HS-27A (cell line): ENCODE measurements at regions not wholly inside any gene's neighbourhood (a gene's known extent, or its start where the extent isn't known, plus 50 kb on each side); places are given as distances from the start of the nearest gene placed in this dataset.
"Not testable (repeated sequence)": the region's sequence is repeated elsewhere in the genome, so short reads cannot be mapped to it uniquely, and the experiment has no call there.

Experiments
- DNase-seq: peaks from one replicate; pipeline ENCODE4 v3.0.0-alpha.2; 2012; ENCODE audit warnings: low read depth, missing footprints

GRCh38 chr5:54884195-54884536 lies 101.2 kb downstream of the ESM1 start:
- DNase-seq, result no peak

GRCh38 chr5:54883374-54884194 lies 101.8 kb downstream of the ESM1 start:
- DNase-seq, result no peak

DNA sequence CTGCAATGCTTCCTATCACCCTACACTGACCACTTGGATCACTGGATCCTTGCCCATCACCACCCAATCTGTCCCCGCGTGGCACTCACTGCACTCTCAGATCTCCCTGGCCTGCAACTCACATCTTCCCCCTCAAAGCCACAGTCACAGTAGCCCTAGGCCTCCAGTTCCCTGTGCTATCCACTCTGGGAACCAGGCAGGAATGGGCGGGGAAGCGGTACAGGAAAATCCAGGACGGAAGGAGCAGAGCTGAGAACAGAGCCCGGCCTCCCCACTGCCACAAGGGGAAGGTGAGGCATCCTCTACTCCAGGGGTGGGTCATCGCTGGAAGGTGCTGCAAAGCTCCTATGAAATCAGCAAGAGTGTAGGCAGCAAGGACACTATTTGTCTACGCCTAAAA lies 102.6 kb downstream of the ESM1 start:
- DNase-seq, result no peak

DNA sequence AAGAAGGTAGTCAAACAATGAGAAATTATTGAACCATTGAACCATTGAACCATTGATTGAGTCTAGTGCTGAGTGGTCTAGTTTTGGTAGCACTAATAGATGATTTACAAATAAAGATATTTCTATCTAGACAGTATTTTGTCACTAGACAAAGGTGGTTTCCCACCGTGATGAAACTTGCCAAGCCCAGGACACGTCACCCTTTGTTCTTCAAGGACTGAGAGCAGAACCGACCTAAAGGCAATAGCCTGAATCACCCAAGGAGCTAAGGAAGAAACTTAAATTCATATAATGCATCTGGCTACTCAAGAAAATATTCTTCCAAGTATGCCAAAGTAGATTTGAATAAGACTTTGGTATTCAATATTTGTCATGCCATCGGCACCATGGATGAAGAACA lies 103.3 kb downstream of the ESM1 start:
- no peak for DNase-seq

GRCh38 chr5:54881286-54882005 lies 103.9 kb downstream of the ESM1 start:
- no peak for DNase-seq

DNA sequence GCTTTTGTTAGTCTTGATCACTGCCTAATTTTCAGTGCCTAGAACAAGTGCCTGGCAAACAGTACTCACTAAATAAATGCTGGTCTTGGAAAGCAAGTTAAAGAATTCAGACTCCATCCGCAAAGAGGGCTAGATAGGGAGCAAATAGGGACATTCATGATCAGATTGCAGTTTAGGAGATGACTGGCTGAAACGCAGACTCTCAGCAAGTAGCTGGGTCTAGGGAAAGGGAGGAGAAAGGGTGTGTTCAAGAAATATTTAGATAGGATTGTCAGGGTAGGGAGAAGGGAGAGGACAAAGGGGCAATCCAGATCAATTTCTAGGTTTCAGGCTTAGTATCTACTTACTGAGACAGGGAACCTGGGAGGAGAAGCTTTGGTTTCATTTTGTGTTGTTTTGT lies 108.4 kb downstream of the ESM1 start:
- DNase-seq, result no peak

- DNase-seq, result no peak
Observed at GRCh38 chr5:54876556-54876955, 108.8 kb downstream of the ESM1 start.

DNA sequence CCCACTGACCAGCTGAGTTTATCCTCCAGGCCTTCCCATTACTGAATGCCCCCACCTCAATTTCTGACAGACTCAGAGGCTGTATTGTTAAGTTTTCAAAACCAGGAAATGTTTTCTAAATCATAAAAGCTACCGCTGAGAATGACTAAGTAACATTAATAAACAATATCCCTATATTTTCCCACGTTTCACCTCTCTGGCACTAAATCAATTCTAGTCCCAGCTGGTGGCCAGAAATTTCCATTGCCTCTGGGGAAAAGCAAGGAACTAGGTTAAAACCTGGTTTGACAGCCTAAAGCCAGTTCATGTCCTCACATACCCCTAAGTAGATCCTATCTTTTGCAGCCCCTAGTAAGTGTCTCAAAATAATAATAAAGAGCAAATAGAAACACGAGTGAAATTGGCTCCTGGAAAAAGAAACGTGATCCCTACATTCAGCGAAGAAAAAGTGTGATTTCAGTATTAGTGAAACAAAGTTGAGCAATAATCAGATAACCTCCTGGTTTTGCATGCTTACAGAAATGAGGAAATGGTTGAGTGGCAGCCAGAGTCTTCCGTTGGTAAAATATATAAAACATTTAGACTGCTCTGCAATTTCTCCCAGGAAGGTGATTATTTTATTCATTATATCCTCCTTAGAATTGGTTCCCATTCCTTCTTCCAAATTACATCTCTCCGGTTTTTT lies 110.9 kb downstream of the ESM1 start:
- no peak for DNase-seq

DNA sequence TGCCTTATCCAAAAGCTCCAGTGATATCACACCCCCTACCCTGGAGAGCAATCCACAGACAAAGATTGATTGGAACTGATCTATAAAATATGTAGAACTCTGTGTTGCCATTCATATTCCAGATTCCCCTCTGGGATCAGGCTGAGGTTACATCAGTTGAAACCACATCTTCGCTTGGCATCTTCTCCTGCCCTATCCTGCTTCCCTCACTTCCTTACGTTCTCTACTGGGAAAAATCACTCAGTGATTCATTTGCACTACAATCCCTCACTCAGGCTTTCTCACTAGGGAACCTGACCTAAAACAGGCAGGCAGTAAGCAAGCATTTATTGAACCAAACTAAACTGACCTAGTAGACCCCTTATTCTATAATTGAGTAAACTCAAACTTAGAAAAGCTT lies 111.7 kb downstream of the ESM1 start:
- DNase-seq, result no peak

GRCh38 chr5:54872810-54873209 lies 112.6 kb downstream of the ESM1 start:
- DNase-seq, result no peak

DNA sequence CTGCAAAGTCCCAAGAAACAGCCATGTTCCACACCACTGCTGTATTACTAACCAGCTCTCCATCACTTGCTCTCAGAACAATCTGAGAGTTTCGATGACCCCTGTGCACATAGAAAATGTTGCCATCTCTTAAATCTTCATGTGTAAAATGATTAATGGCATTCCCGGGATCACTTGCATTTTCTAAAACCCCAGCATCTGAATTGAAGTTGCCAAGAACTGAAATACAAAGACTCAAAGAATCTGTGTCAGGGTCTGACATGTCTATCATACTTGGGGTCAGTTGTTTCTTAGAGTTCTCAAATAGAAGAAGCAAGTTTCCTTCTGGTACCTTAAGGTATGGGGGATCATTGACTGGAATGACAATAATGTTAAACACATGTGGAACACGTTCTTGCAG lies 115.1 kb downstream of the ESM1 start:
- DNase-seq, result no peak

- DNase-seq, result no peak
Observed at GRCh38 chr5:54869691-54870090, 115.7 kb downstream of the ESM1 start.

DNA sequence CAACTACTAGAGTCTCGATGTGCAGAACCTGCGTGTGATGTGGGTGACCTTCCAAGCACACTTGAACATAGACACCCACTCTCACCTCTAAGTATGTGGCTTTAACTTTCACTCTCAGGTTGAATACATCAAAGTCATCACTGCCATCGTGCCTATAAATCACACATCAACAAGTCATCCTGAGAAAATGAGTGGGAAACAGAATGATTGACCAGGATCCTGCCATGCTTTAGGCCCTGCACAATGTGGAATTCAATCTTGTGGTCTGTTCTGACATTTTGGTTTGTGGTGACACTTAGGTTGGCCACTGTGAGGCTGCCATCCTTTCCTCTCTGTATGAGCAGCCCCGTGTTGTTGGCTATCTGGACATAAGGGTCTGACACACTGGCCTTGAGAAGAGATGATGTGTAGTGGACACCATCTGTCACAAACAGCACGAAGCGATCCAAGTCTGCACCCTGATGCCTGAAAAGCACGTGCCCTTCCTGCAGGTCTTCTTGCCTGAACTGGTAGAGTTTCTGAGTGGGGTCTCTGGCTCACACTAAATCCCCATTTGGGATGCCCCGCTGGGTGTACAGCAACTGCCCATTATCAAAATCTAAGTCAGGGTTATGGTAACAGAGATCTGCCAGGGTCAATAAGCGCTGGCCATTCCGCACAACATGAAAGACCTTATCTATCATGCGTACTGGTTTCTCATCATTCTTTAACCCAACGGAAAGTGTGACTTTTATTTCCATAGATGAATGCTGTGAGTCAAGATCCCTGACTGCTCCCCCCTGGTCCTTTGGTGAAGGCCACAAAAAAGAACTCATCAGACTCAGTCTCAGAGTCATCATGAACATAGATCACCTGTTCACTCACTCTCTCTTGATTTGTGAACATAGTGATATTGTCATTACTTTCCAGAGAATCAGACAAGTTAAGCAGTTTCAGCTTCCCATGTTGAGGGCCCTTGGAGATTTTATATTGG lies 116.6 kb downstream of the ESM1 start:
- DNase-seq, result no peak

- no peak for DNase-seq
Observed at GRCh38 chr5:54867310-54867944, 118.0 kb downstream of the ESM1 start.

GRCh38 chr5:54864911-54865515 lies 120.4 kb downstream of the ESM1 start:
- not testable (repeated sequence) for DNase-seq

- no peak for DNase-seq
Observed at GRCh38 chr5:54862036-54862435, 123.4 kb downstream of the ESM1 start.

DNA sequence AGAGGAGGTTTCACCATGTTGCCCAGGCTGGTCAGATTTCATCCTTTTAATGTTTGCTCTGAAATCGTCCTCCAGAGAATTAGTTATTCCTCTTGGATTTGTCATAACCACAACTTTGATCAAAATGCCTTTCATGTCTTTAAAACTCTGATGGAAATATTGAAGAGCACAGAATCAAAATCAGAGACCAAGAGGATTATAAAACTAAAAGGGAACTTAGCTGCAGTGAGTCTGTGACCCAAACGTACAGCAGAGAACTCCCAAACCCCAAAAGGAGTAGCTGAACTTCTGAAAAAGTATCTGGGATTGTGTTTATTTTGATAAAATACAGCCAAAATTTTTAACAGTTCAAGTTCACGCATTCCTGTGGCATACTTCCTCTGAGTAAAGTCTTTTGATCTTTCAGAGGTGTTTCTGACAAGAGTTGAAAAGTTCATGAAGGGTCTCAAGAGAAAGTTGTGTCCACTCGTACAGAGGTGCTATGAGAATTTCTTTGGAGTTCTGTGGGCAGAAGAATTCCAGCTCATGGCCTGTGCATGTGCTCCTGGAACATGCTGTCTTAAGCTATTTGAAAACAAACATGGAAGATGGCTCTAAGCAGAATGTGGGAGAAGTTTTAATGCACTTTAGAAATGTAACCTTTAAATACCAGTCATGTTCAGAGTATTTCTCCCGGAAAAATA lies 124.0 kb downstream of the ESM1 start:
- no peak for DNase-seq

- DNase-seq, result no peak
Observed at GRCh38 chr5:54860321-54860720, 125.1 kb downstream of the ESM1 start.

DNA sequence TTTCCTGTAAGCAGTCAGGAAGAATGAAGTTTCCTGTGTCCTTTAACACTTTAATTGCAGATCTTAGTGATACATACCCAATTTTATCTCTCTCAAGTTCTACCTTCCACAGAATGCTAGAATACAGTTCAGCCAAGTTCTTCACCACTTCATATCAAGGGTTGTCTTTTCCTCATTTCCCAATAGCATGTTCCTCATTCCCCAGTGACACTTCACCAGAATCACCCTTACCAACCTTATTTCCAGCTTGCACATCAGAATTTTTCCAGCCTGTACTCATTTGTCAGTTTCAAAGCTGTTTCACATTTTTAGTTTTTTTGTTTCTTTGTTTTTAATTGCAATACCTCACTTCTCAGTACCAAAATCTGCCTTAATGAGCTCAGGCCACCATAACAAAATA lies 126.1 kb downstream of the ESM1 start:
- DNase-seq, result no peak

- DNase-seq, result no peak
Observed at GRCh38 chr5:54854883-54855581, 130.4 kb downstream of the ESM1 start.
